Right atrium auricular region (tissue), 2 donors: ENCODE measurements at regions not wholly inside any gene's neighbourhood (a gene's known extent, or its start where the extent isn't known, plus 50 kb on each side); places are given as distances from the start of the nearest gene placed in this dataset.
"Not testable (repeated sequence)": the region's sequence is repeated elsewhere in the genome, so short reads cannot be mapped to it uniquely, and the experiment has no call there.

Experiments used
- DNase-seq: peaks from one replicate; pipeline ENCODE4 v3.0.0-alpha.2; 2019; ENCODE audit warnings: low spot score
- H3K27ac ChIP-seq, 2 donors: fragments of 200-600 bp; sonication (generic); 1 replicate in 1 of 2; 2 replicates in 1 of 2; pipeline ENCODE4 v1.5.1; 2016 to 2019
- H3K27me3 ChIP-seq, 2 donors: fragments of 200-600 bp; sonication (generic); one replicate each; pipeline versions ENCODE4 v1.5.1 to v1.6.0; 2017 to 2019
- H3K36me3 ChIP-seq: fragments of 200-600 bp; sonication (generic); one replicate; pipeline ENCODE4 v1.5.1; 2016
- H3K4me1 ChIP-seq, 2 donors: fragments of 200-600 bp; sonication (generic); one replicate each; pipeline versions ENCODE4 v1.5.1 to v1.6.0; 2017 to 2019
- H3K4me3 ChIP-seq, 2 donors: fragments of 200-600 bp; sonication (generic); 1 replicate in 1 of 2; 2 replicates in 1 of 2; pipeline ENCODE4 v1.5.1; 2017 to 2019; ENCODE audit warnings: mild to moderate bottlenecking in 1 of 2, moderate library complexity in 1 of 2
- H3K9me3 ChIP-seq, 2 donors: fragments of 200-600 bp; sonication (generic); one replicate each; pipeline ENCODE4 v1.5.1; 2019
- CTCF ChIP-seq, 2 donors: fragments of 200-600 bp; sonication (generic); IDR thresholded peaks; one replicate each; pipeline ENCODE4 v1.5.1; 2019; ENCODE audit warnings: antibody characterized with exemption in 2 of 2

GRCh38 chr6:102746941-102747340 is 1353.4 kb downstream of the GRIK2 start:
- H3K9me3 ChIP-seq: no peaks in the 10 kb centered on the region
- no peak for DNase-seq
- H3K4me3 ChIP-seq: no peak overlapping the region
- no peak for TF ChIP-seq CTCF (IDR thresholded peaks at IDR 0.05)
- no peak overlapping the region for H3K27ac ChIP-seq
- H3K27me3 ChIP-seq: no peaks in the 10 kb centered on the region
- H3K4me1 ChIP-seq: no peaks in the 10 kb centered on the region
- H3K36me3 ChIP-seq: no peaks in the 10 kb centered on the region

- DNase-seq: no peak
- Histone ChIP-seq H3K36me3 (no peaks in the 10 kb centered on the region), H3K27me3 (no peaks in the 10 kb centered on the region), H3K4me3 (no peak overlapping the region), H3K4me1 (no peaks in the 10 kb centered on the region), H3K9me3 (no peaks in the 10 kb centered on the region), H3K27ac (no peak overlapping the region)
- no peak for TF ChIP-seq CTCF (IDR thresholded peaks at IDR 0.05)
These were observed 1349.3 kb downstream of the GRIK2 start for GRCh38 chr6:102742754-102743356.

GRCh38 chr6:102742028-102742427 is 1348.5 kb downstream of the GRIK2 start:
- TF ChIP-seq CTCF (IDR thresholded peaks at IDR 0.05): no peak
- Histone ChIP-seq H3K27ac (no peak overlapping the region), H3K4me3 (no peak overlapping the region), H3K9me3 (no peaks in the 10 kb centered on the region), H3K27me3 (no peaks in the 10 kb centered on the region), H3K36me3 (no peaks in the 10 kb centered on the region), H3K4me1 (no peaks in the 10 kb centered on the region)
- no peak for DNase-seq

- Histone ChIP-seq H3K27ac (no peak overlapping the region), H3K4me1 (no peaks in the 10 kb centered on the region), H3K36me3 (no peaks in the 10 kb centered on the region), H3K9me3 (no peaks in the 10 kb centered on the region), H3K4me3 (no peak overlapping the region), H3K27me3 (no peaks in the 10 kb centered on the region)
- no peak for TF ChIP-seq CTCF (IDR thresholded peaks at IDR 0.05)
- DNase-seq: no peak
These were observed 1343.4 kb downstream of the GRIK2 start for GRCh38 chr6:102736941-102737368.

- Histone ChIP-seq H3K4me3 (no peak overlapping the region), H3K27ac (no peak overlapping the region), H3K4me1 (no peaks in the 10 kb centered on the region), H3K9me3 (no peaks in the 10 kb centered on the region), H3K36me3 (no peaks in the 10 kb centered on the region), H3K27me3 (no peaks in the 10 kb centered on the region)
- no peak for DNase-seq
- TF ChIP-seq CTCF (IDR thresholded peaks at IDR 0.05): no peak
These were observed 1339.4 kb downstream of the GRIK2 start for GRCh38 chr6:102732898-102733297.

GRCh38 chr6:102722086-102722485 is 1328.6 kb downstream of the GRIK2 start:
- H3K9me3 ChIP-seq, DNase-seq, H3K4me3 ChIP-seq, H3K27me3 ChIP-seq, H3K27ac ChIP-seq, H3K36me3 ChIP-seq, H3K4me1 ChIP-seq: not testable (repeated sequence)
